Erythroblast (primary cell): ENCODE measurements at regions not wholly inside any gene's neighbourhood (a gene's known extent, or its start where the extent isn't known, plus 50 kb on each side); places are given as distances from the start of the nearest gene placed in this dataset.
"Not testable (repeated sequence)": the region's sequence is repeated elsewhere in the genome, so short reads cannot be mapped to it uniquely, and the experiment has no call there.

ENCODE experiments used
- GATA1 ChIP-seq: IDR thresholded peaks from 2 replicates; pipeline ENCODE4 v1.6.1; 2011; ENCODE audit warnings: low read depth, mild to moderate bottlenecking, control low read depth, low read length, moderate library complexity
- POLR2A ChIP-seq: IDR thresholded peaks from 2 replicates; pipeline ENCODE4 v1.6.1; 2011; ENCODE audit warnings: mild to moderate bottlenecking, low read length

DNA sequence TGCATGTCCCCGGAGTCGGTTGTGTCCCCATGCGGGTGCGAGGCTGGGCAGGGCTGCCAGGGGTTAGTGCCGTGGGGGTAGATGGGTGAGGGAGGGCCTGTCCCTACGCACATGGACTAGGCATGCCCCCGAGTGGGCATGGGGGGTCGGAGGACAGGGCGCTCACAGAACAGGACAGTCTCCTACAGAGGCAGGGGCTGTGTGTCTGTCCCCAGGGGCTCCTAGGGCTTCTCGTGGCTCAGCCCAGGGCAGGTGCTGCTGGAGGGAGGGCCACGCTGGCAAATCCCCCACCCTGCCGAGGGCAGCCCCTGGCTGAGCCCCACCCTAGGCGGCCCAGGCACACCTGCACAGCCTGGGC is 141.3 kb downstream of the TMEM121 start:
- not testable (repeated sequence) for TF ChIP-seq POLR2A, GATA1
